HG02678 (cell line): ENCODE measurements at regions not wholly inside any gene's neighbourhood (a gene's known extent, or its start where the extent isn't known, plus 50 kb on each side); places are given as distances from the start of the nearest gene placed in this dataset.
"Not testable (repeated sequence)": the region's sequence is repeated elsewhere in the genome, so short reads cannot be mapped to it uniquely, and the experiment has no call there.

Experiments
- ATAC-seq: cut with Tn5 transposase; IDR thresholded peaks from one replicate; pipeline ENCODE4 v1.9.1; 2021; ENCODE audit warnings: mild to moderate bottlenecking, moderate library complexity; ENCODE audit not compliant: unreplicated experiment

- ATAC-seq = no peak
These were observed 811.0 kb upstream of the GRAMD2B start for GRCh38 chr5:125612181-125612721.

GRCh38 chr5:125612776-125613175, 810.4 kb upstream of the GRAMD2B start:
- no peak for ATAC-seq

- ATAC-seq = no peak
These were observed 793.0 kb upstream of the GRAMD2B start for GRCh38 chr5:125630237-125630636.

GRCh38 chr5:125633523-125633922, 789.7 kb upstream of the GRAMD2B start:
- ATAC-seq = no peak

- no peak for ATAC-seq
These were observed 788.9 kb upstream of the GRAMD2B start for GRCh38 chr5:125634216-125634835.

GRCh38 chr5:125639858-125640257, 783.4 kb upstream of the GRAMD2B start:
- ATAC-seq = no peak

GRCh38 chr5:125652761-125653160, 770.4 kb upstream of the GRAMD2B start:
- ATAC-seq = no peak

GRCh38 chr5:125654392-125654791, 768.8 kb upstream of the GRAMD2B start:
- no peak for ATAC-seq

- no peak for ATAC-seq
These were observed 768.1 kb upstream of the GRAMD2B start for GRCh38 chr5:125655156-125655555.

- ATAC-seq = no peak
These were observed 765.3 kb upstream of the GRAMD2B start for GRCh38 chr5:125657936-125658335.

GRCh38 chr5:125659316-125660023, 763.7 kb upstream of the GRAMD2B start:
- ATAC-seq = no peak

GRCh38 chr5:125660231-125660895, 762.8 kb upstream of the GRAMD2B start:
- no peak for ATAC-seq

- ATAC-seq = no peak
These were observed 761.6 kb upstream of the GRAMD2B start for GRCh38 chr5:125661584-125661983.

GRCh38 chr5:125668884-125669283, 754.3 kb upstream of the GRAMD2B start:
- ATAC-seq = no peak

- no peak for ATAC-seq
These were observed 749.8 kb upstream of the GRAMD2B start for GRCh38 chr5:125673359-125673950.

- no peak for ATAC-seq
These were observed 743.7 kb upstream of the GRAMD2B start for GRCh38 chr5:125679522-125679921.

GRCh38 chr5:125683669-125684068, 739.5 kb upstream of the GRAMD2B start:
- no peak for ATAC-seq

- ATAC-seq = no peak
These were observed 737.4 kb upstream of the GRAMD2B start for GRCh38 chr5:125685771-125686170.

GRCh38 chr5:125691738-125692530, 731.3 kb upstream of the GRAMD2B start:
- ATAC-seq = not testable (repeated sequence)

GRCh38 chr5:125695996-125696655, 727.1 kb upstream of the GRAMD2B start:
- ATAC-seq = no peak
